ENCODE measurements at regions not wholly inside any gene's neighbourhood (a gene's known extent, or its start where the extent isn't known, plus 50 kb on each side); places are given as distances from the start of the nearest gene placed in this dataset.

- TF ChIP-seq CTCF (IDR thresholded peaks at IDR 0.05 in 4 of 5, conservative IDR thresholded peaks at IDR 0.05 in 1 of 5), result no peak
- no peak for TF ChIP-seq POLR2A (IDR thresholded peaks at IDR 0.05)
These were observed 142.6 kb upstream of the SPRED2 start for GRCh38 chr2:65574993-65575392.
